HG02610 (cell line): ENCODE measurements at regions not wholly inside any gene's neighbourhood (a gene's known extent, or its start where the extent isn't known, plus 50 kb on each side); places are given as distances from the start of the nearest gene placed in this dataset.

ENCODE experiments used
- ATAC-seq: cut with Tn5 transposase; IDR thresholded peaks from one replicate; pipeline ENCODE4 v1.9.1; 2021; ENCODE audit warnings: mild to moderate bottlenecking, moderate library complexity; ENCODE audit not compliant: unreplicated experiment

DNA sequence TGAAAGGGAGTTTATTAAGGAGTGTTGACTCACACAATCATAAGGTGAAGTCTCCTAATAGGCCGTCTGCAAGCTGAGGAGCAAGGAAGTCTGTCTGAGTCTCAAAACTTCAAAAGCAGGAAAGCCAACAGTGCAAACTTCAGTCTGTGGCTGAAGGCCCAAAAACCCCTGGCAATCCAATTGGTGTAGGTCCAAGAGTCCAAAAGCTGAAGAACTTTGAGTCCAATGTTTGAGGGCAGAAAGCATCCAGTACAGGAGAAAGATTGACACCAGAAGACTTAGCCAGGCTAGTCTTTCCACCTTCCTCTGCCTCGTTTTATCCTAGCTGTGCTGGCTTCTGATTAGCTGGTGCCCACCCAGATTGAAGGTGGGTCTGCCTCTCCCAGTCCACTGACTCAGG is 535.2 kb downstream of the ARAP2 start:
- ATAC-seq, result no peak

DNA sequence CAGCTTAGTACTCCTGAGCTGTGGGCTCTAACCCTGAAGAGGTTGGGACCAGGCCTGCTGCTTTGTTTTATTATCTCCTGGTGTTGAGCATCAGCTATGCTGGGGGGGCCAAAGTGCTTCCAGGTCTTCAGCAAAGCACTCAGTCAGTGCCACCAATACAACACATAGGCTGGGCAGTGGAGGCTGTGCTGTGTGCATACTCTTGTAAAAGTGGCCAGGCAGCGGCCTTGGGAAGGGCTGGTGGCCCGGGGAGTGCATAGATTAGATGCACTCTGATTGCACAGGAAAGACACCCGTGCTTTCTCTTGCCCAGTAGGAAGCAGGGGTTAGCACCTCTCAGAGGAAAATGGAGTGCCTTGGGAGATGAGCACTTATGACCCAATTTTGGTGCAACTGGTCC is 534.0 kb downstream of the ARAP2 start:
- ATAC-seq, result no peak

DNA sequence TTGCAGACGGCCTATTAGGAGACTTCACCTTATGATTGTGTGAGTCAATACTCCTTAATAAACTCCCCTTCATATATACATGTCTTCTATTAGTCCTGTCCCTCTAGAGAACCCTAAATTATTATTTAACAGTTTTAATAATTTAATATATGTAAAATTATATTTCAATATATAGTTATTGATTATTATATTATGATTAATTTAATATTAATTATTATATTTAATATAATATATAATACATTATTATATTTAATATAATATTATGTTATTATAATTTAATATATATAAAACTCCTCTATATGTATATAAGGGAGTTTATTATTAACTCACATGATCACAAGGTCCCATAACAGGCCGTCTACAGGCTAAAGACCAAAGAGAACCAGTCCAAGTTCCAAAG is 533.2 kb downstream of the ARAP2 start:
- no peak for ATAC-seq

DNA sequence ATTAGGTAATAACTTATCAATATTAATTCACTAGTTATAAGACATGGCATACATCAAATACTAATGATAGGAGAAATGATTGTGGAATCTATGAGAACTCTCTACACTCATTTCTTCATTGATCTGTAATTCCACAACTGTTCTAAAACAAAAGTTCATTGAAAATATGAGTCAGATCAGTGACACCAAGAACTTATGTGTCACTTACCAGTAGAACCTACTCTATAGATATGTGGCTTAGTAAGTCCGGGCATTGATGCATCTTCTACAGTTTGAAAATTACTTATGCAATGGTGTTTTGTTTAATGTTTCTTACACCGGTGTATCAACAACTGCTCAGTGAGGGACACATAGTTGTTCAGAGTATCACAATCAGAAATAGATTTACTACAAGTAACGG is 520.3 kb downstream of the ARAP2 start:
- no peak for ATAC-seq

DNA sequence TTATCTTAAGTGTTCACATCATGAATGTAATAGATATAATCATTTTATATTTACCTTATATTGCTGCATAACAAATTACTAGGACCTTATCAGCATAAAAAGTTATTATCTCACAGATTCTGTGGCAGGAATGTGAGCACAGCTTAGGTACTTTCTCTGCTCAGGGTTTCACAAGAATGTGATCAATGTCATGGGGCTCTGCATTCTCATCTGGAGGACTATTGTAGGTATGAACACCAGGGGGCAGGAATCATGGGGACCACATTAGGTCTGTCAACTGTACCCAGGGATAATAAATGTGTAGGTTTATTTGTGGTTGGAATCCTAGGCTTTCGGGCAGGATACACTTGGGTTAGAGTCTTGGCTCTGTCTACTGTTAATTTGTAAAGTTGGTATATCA is 519.2 kb downstream of the ARAP2 start:
- ATAC-seq, result no peak

DNA sequence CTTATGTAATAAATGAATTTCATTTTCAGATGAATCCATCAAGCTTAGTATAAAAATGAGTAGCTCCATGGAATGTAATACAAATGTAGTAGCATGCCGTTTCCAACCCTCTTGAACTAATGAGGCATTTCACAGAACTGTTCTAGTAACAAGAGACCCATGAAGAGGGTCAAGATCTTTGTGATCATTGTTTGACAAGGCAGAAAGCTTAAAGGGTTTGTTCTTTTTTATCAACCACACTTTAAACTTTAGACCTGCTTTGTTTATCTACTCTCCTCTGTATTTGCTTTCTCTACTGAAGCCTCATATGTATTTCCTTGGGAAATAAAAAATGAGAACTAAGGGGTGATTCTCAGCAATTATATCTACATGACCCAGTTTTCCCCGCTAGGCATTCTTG is 513.9 kb downstream of the ARAP2 start:
- no peak for ATAC-seq

DNA sequence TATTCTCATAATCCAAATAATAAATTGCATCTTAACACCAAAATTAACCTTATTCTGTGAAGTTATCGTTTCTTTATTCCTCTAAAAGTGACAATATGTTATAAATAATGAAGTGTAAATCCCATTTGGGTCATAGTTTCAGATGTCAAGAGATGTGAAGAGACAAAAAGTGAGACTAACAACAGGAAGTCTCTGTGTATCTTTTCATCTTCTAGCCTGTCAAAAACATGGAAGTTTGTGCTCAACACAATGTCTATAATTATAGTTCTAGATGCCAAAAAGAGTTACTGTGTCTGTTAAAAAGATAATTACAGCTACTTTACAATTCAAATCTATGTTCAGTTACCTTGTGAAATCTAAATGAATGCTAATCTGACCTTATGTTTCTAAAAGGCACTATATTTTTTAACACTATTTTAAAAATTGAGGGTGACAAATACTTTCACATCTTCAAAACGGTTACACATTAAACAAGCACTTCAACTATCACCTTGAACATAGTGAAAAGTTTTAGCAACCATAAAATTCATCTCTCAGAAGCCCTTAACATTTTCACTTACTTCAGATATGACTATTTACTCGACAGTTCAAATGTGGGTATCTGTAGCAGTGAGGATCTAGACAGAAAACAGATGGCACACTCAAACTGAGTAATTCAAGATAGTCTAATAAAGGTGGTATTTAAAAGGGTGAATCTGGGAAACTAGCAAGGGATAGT is 509.8 kb downstream of the ARAP2 start:
- no peak for ATAC-seq

DNA sequence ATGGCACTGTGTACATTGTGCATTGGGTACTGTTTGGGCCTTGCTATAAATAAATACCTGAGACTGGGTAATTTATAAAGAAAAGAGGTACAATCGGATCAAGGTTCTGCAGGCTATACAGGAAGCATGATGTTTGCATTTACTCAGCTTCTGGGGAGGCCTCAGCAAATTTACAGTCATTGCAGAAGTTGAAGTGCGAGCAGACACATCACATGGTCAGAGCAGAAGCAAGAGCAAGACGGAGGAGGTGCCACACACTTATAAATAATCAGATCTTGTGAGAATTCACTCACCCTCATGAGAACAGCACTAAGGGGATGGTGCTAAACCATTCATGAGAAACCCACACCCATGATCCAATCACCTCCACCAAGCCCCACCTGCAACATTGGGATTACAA is 505.0 kb downstream of the ARAP2 start:
- no peak for ATAC-seq

DNA sequence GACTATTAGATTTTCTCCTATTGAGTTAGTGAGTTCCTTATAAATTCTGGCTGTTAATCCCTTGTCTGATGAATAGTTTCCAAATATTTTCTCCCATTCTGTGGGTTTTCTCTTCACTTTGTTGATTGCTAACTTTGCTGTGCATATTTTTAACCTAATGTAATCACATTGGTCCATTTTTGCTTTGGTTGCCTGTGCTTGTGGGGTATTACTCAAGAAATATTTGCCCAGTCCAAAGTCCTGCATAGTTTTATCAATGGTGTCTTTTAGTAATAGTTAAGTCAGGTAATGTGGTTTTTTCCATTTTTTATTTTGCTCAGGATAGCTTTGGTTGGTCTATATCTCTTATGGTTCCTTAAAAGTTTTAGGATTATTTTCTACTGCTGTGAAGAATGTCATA is 490.3 kb downstream of the ARAP2 start:
- no peak for ATAC-seq

DNA sequence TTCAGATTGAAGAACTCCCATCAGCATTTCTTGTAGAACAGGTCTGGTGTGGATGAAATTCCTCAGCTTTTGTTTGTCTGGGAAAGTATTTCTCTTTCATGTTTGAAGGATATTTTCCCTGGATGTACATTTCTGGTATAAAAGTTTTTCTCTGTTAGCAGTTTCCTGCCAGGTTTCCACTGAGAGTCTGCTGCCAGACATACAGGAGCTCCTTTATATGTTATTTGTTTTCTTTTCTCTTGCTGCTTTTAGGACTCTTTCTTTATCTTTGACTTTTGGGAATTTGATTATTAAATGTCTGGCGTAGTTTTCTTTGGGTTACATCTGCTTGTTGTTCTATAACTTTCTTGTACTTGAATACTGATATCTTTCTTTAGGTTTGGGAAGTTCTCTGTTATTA is 486.5 kb downstream of the ARAP2 start:
- ATAC-seq, result no peak

DNA sequence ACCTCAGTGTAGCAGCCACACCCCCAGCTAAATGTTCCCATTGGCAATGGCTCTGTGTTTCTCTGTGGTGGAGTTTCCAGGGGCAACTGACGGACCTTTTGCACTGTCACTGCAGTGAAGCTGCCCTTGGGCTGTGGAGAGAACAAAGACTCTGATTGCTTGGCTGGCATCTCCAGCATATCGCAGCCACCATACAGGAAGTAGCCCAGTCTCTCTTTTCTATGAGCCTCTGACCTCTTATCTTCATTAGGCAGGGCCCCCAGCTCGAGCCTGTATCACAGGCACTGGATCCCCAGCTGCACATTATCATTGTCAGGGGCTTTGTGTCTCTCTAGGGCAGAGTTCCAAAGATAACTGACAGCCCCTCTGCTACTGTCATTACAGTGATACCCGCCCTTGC is 483.5 kb downstream of the ARAP2 start:
- ATAC-seq, result no peak

DNA sequence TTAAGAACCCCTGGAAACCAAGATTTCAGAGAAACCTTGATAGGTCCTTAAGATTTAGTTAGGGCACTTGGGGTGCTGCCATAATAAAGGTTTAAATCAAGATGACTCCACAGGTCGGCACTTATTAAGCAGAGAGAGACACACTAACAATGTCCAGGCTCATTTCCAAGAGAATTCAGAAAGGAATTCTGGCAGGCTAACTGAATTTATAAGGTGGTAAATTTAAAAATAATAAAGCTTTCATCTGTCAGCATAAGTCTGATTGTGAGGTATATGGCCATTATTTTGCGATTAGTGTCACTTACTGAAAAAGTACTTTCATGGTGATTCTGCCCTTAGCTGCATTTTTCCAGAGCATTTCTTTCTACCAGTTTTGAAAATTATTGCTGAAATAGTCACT is 472.7 kb downstream of the ARAP2 start:
- no peak for ATAC-seq

DNA sequence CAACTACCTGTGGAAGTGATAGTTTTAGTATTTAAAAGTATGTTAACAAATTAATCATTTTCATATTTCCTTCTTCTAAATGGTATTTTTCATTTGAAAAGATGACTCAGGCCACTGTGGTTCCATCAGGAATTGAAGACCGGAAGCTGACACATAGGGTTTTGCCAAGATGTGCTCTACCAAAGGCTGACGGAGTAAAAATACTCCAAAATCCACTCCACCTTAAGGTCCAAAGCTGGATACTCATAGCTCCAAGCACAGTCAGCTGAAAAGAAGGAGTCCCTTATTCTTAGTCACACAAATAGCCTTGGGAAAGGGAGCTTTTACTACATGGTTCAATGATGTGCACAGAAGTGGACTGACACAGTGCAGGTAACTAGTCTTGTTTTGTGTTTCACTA is 472.0 kb downstream of the ARAP2 start:
- no peak for ATAC-seq

DNA sequence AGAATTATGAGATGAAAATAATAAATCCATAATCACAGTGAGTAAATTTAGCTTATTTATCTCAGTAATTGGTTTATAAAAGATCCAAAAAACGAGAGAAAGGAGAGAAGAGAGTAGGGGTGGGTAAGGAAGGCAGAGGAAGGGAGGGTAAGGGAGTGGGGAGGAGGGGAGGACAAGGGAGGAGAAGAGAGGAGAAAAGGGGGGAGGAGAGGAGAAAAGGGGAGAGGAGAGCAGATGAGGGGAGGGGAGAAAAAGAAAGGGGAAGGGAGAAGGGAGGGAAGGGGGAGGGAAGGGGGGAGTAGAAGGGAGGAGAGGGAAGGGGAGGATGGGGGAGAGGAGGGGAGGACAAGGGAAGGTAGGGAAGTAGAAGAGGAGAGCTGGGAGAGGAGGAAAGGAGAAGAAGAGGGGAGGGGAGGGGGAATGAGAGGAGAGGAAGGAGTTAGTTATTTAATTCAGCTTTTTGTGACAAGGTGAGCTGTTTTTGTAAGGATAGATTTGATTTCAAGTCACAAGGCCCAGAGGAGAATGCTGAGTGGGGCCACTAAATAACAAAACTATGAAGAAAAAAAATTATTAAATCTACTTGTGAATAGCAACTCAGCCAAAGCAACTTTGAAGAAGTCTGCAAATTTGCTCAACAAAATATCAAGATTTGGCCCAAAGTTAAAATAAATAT is 454.3 kb downstream of the ARAP2 start:
- ATAC-seq, result no peak

DNA sequence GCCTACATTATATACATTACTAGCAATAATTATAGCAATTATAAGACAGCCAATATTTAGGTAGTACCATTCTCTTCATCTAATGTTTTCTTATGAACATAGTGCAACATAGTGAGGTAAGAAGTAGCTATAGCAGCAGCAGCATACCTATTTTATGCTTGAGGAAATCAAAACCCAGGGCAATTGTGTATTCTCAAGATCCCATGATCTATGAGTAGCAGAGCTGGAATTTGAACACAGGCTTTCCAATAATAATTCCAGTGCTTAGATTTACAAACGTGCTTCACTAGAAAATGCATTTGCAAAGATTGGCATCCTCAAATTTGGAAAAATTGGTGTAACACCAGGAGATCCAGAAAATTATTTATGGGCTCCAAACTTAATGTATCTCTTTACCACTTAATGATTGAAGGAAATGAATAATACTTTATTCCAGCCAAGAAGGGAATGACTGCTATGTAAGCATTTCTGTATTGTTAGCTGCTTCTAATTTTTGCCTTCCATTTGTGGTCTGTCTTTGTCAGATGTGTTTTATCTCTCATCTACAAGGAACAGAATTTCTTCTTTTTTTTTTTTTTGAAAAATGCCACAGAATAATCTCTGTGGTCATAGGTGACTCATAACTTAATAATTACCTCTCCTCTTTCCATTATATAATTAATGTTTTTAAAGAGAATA is 451.1 kb downstream of the ARAP2 start:
- no peak for ATAC-seq

DNA sequence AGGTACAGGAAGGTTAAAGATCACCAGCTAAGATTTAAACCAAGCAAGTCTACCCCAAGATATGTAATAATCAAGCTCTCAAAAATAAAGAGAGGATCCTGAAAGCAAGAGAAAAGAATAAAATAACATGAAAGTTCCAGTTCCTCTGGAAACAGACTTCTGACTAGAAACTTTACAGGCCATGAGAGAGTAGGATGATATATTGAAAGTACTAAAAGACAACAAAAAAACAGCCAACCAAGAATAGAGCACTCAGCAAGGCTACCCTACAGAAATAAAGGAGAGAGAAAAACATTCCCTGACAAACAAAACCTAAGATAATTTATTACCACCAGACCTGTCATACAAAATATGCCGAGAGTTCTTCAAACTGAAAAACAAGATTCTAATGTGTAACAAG is 450.5 kb downstream of the ARAP2 start:
- no peak for ATAC-seq

DNA sequence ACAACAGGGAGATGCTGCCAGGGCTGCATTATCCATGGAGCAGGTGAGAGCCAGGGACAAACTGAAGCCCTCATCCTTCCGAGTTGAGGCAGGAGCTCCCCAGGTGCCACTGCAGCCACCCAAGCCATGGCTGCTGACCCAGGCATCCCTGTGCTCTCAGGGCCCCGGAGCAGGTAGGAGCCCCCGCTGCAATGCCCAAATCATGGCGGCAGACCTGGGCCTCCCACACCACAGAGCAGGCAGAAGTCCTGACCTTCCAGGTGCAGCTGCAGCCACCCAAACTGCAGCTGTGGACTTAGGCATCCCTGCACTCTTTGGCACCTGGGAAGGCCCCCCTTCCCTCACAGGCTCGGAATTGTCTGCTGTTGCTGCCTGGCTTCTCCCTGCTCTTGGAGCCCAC is 443.6 kb downstream of the ARAP2 start:
- no peak for ATAC-seq

DNA sequence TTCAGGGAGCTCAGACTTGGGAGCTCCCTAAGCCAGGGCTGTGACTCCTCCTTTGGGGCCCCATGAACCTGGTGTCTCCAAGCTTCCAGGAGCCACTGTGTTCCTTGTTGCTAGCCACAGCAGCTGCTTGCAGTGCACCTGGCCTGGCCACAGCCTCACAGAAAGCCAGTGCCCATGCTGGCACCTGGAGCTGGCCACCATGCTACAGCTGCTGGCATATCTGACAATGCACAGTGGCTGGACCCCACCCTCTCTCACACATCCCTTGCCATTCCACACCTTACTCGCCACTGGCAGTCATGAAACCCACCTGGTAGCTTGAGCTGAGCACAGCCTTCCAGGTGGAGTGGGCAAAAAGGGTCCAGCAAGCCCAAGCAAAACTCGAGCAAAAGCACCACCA is 441.7 kb downstream of the ARAP2 start:
- no peak for ATAC-seq

DNA sequence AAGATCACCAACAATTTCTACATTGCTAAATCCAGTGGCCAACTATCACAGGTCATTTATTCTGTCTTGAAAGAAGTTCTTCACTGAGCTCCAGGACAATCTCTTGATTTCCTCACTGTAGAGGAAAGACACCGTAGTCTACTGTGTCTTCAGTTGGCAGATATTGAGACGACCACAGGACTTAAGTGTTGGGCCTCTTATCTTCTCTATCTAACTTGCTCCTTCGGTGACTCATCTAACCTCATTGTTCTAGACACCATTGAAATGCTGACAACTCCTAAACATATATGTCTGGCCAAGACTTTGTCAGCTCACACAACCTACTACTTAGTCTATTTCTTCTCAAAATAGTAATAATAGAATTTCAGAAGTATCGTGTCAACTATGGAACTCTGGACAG is 425.8 kb downstream of the ARAP2 start:
- ATAC-seq, result no peak

DNA sequence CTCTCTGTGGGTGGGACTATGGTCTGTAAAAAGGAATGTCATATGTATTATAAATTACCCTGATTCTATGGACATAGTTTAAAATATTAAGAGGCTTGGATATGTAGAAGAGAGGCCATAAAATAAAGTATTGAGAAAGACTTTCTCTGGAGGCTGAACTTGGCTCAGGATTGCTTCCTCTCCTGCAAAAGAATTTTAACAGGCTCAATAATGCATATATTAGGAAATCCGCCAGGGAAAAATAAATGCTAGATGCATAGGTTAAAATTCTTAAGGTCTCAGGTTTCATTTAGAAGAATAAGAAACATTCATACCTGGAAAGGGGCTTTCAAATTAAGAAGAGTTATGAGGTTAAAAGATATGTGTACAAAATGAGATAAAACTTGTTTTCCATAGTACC is 424.3 kb downstream of the ARAP2 start:
- ATAC-seq, result no peak

DNA sequence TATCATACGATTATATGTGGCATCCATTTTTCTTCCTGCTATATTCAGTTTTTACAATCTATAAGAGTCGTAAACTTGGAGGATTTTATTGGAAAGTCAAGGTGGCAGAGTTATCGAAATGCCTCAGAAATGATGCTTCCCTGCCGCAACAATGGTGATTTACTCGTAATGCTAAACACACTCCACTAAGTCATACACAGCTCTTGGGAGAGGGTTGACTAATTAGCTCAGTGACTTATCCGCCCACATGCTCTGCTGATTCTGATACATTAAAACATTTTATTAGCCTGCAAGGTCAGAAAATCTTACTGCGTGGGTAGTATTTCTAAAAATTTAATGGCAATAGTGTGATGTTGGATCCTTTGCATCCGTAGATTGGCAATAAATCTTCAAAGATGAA is 420.1 kb downstream of the ARAP2 start:
- no peak for ATAC-seq

DNA sequence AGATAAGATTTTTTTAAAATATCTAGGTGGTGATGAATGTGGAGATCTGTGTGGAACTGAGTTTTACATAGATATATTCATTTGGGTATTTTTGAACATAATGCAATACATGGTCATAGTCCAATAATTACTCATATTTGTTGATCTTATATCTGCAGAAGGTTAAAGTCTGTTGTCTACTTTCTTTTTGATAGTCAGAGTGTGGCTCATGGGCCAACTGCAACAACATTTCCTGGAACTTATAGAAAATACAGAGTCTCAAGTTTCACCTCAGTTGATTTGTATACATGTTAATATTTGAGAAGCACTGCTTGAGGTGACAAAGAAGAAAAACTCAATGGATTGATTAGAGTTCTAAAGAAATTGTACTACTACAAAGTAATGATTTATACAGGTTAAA is 408.4 kb downstream of the ARAP2 start:
- ATAC-seq, result no peak
